Astrocyte (in vitro differentiated cells and primary cell): ENCODE measurements at regions not wholly inside any gene's neighbourhood (a gene's known extent, or its start where the extent isn't known, plus 50 kb on each side); places are given as distances from the start of the nearest gene placed in this dataset.

Experiments
- DNase-seq: peaks from one replicate; pipeline ENCODE4 v3.0.0-alpha.2; 2010; ENCODE audit warnings: low read depth
- FAIRE-seq: peaks from 2 replicates; lab custom pipeline; 2011; peaks lifted over from hg19 to GRCh38; lab: Jason Lieb, UNC
- H2AFZ ChIP-seq: 2 replicates; pipeline ENCODE4 v1.6.0; 2012; ENCODE audit warnings: low read depth, low read length, inconsistent platforms
- H3K27ac ChIP-seq: 2 replicates; pipeline ENCODE4 v1.5.1; 2011; ENCODE audit warnings: low read depth, low read length, inconsistent platforms
- H3K27me3 ChIP-seq: 2 replicates; pipeline ENCODE4 v1.6.0; 2011; ENCODE audit warnings: low read length, inconsistent platforms; ENCODE audit not compliant: insufficient read depth
- H3K36me3 ChIP-seq: 2 replicates; pipeline ENCODE4 v1.5.1; 2011; ENCODE audit warnings: low read length, inconsistent platforms; ENCODE audit not compliant: insufficient read depth
- H3K4me1 ChIP-seq: 2 replicates; pipeline ENCODE4 v1.5.1; 2011; ENCODE audit warnings: low read length, inconsistent platforms; ENCODE audit not compliant: insufficient read depth
- H3K4me2 ChIP-seq: 2 replicates; pipeline ENCODE4 v1.6.0; 2012; ENCODE audit warnings: low read length, inconsistent platforms
- H3K4me3 ChIP-seq: 2 replicates; pipeline ENCODE4 v1.5.1; 2011; ENCODE audit warnings: low read depth, mild to moderate bottlenecking, low read length, inconsistent platforms; ENCODE audit not compliant: insufficient read depth
- H3K79me2 ChIP-seq: 2 replicates; pipeline ENCODE4 v1.6.0; 2012; ENCODE audit warnings: mild to moderate bottlenecking, low read length, inconsistent platforms; ENCODE audit not compliant: insufficient read depth
- H3K9ac ChIP-seq: 2 replicates; pipeline ENCODE4 v1.6.0; 2012; ENCODE audit warnings: mild to moderate bottlenecking, low read length, inconsistent platforms
- H3K9me3 ChIP-seq: 2 replicates; pipeline ENCODE4 v1.5.1; 2012; ENCODE audit warnings: low read depth, mild to moderate bottlenecking, low read length, inconsistent platforms; ENCODE audit not compliant: insufficient read depth
- H4K20me1 ChIP-seq: 2 replicates; pipeline ENCODE4 v1.6.0; 2012; ENCODE audit warnings: low read length, inconsistent platforms; ENCODE audit not compliant: insufficient read depth
- H3K27ac Mint-ChIP-seq: one replicate; pipeline ENCODE4 v1.8.0; 2021; ENCODE audit warnings: mild to moderate bottlenecking, mixed read lengths; ENCODE audit not compliant: unreplicated experiment
- H3K27me3 Mint-ChIP-seq: one replicate; pipeline ENCODE4 v1.8.0; 2021; ENCODE audit warnings: low read depth, mixed read lengths; ENCODE audit not compliant: unreplicated experiment
- H3K36me3 Mint-ChIP-seq: one replicate; pipeline ENCODE4 v1.8.0; 2021; ENCODE audit warnings: low read depth, mixed read lengths; ENCODE audit not compliant: unreplicated experiment
- H3K4me1 Mint-ChIP-seq: one replicate; pipeline ENCODE4 v1.8.0; 2021; ENCODE audit warnings: low read depth, mixed read lengths; ENCODE audit not compliant: unreplicated experiment
- H3K4me3 Mint-ChIP-seq: one replicate; pipeline ENCODE4 v1.8.0; 2021; ENCODE audit warnings: mild to moderate bottlenecking, moderate library complexity, mixed read lengths; ENCODE audit not compliant: unreplicated experiment
- H3K9me3 Mint-ChIP-seq: one replicate; pipeline ENCODE4 v1.8.0; 2021; ENCODE audit warnings: mild to moderate bottlenecking, mixed read lengths; ENCODE audit not compliant: unreplicated experiment
- CTCF ChIP-seq: IDR thresholded peaks from 2 replicates; pipeline ENCODE4 v1.5.1; 2011; ENCODE audit warnings: low read depth, mild to moderate bottlenecking, inconsistent platforms, low read length, moderate library complexity; ENCODE audit not compliant: insufficient read depth
- EZH2 ChIP-seq: IDR thresholded peaks from 2 replicates; pipeline ENCODE4 v1.6.1; 2012; ENCODE audit warnings: mild to moderate bottlenecking, low read length, inconsistent platforms; ENCODE audit not compliant: insufficient read depth

- peaks cover 27% of the 10 kb centered on the region for H3K4me1 Mint-ChIP-seq
- Histone ChIP-seq H3K9ac (no peak overlapping the region), H3K4me1 (peaks cover 6% of the 10 kb centered on the region), H3K36me3 (no peaks in the 10 kb centered on the region), H3K27ac (no peak overlapping the region), H3K4me2 (no peak overlapping the region), H3K4me3 (no peak overlapping the region), H3K27me3 (peaks cover 12% of the 10 kb centered on the region), H2AFZ (no peak overlapping the region), H3K79me2 (no peaks in the 10 kb centered on the region), H4K20me1 (no peaks in the 10 kb centered on the region), H3K9me3 (no peaks in the 10 kb centered on the region)
- DNase-seq (no peak), FAIRE-seq (no peak)
- no peak overlapping the region for H3K4me3 Mint-ChIP-seq
- no peak overlapping the region for H3K27ac Mint-ChIP-seq
- no peaks in the 10 kb centered on the region for H3K36me3 Mint-ChIP-seq
- H3K9me3 Mint-ChIP-seq: peaks cover 6% of the 10 kb centered on the region
- H3K27me3 Mint-ChIP-seq: peaks cover 6% of the 10 kb centered on the region
- no peak for TF ChIP-seq CTCF
- no peak for TF ChIP-seq EZH2
Observed at GRCh38 chr6:6845603-6846002, 257.1 kb downstream of the LY86 start.

GRCh38 chr6:6847591-6847990, 259.1 kb downstream of the LY86 start:
- H3K36me3 ChIP-seq: no peaks in the 10 kb centered on the region

More at GRCh38 chr6:6847591-6847990, 259.1 kb downstream of the LY86 start:
- Mint-ChIP-seq H3K36me3 (no peaks in the 10 kb centered on the region), H3K4me1 (peaks cover 18% of the 10 kb centered on the region), H3K27me3 (no peaks in the 10 kb centered on the region), H3K4me3 (no peak overlapping the region), H3K9me3 (peaks cover 6% of the 10 kb centered on the region), H3K27ac (no peak overlapping the region)
- no peaks in the 10 kb centered on the region for H3K79me2 ChIP-seq
- peaks cover 8% of the 10 kb centered on the region for H3K4me1 ChIP-seq
- H3K4me2 ChIP-seq: no peak overlapping the region
- DNase-seq (no peak), FAIRE-seq (no peak)
- TF ChIP-seq EZH2 (no peak), CTCF (no peak)
- no peak overlapping the region for H3K27ac ChIP-seq
- no peak overlapping the region for H3K4me3 ChIP-seq
- H3K9ac ChIP-seq: no peak overlapping the region
- H3K27me3 ChIP-seq: peaks cover under 1% of the 10 kb centered on the region
- no peaks in the 10 kb centered on the region for H3K9me3 ChIP-seq
- H2AFZ ChIP-seq: no peak overlapping the region
- no peaks in the 10 kb centered on the region for H4K20me1 ChIP-seq
